HG02885 (cell line): ENCODE measurements at regions not wholly inside any gene's neighbourhood (a gene's known extent, or its start where the extent isn't known, plus 50 kb on each side); places are given as distances from the start of the nearest gene placed in this dataset.
"Not testable (repeated sequence)": the region's sequence is repeated elsewhere in the genome, so short reads cannot be mapped to it uniquely, and the experiment has no call there.

Source experiments
- ATAC-seq: cut with Tn5 transposase; IDR thresholded peaks from one replicate; pipeline ENCODE4 v1.9.1; 2021; ENCODE audit warnings: mild to moderate bottlenecking; ENCODE audit not compliant: unreplicated experiment, poor library complexity

DNA sequence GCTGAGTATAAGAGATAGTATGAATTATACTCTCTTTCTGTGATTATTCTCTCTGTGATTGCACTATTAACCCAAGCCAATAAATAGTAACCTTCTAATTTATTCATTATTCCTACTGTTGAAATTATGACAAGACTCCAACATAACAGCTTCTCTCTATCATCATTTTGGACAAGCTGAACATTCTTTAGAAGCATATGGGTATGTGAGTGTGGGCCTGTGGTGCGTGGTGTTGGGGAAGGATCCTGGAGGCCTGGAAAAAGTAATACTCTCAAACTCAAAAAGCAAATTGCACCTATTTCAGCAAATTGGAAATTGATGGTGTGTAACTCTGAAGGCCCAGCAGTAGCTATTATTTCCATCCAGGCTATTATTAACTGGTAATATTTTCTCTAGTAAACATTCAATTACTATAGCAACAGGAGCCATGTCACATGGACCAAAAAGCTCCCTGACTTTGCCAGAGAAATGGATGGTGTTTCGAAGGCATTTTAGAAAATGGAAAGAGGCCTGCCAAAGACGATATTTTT is 502.8 kb downstream of the LTN1 start:
- ATAC-seq: no peak

DNA sequence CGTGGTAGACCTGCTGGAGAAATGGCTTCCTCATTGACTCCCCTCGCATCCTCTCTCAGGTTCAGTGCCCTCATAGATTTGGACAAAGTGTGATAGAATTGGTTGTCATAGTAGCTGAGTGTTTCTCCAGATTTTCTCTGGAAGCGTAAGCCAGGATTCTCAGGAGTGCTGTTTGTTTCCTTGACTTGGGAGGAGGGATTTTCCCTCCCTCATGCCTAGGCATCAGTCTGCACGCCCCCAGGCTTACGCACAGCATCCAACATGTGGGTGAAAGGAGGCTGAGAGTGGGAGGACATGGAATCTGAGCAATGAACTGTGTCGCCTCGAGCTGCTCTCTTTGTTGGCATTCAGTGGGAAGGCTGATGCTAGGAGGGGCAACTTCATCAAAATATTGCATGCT is 503.5 kb downstream of the LTN1 start:
- ATAC-seq: no peak

DNA sequence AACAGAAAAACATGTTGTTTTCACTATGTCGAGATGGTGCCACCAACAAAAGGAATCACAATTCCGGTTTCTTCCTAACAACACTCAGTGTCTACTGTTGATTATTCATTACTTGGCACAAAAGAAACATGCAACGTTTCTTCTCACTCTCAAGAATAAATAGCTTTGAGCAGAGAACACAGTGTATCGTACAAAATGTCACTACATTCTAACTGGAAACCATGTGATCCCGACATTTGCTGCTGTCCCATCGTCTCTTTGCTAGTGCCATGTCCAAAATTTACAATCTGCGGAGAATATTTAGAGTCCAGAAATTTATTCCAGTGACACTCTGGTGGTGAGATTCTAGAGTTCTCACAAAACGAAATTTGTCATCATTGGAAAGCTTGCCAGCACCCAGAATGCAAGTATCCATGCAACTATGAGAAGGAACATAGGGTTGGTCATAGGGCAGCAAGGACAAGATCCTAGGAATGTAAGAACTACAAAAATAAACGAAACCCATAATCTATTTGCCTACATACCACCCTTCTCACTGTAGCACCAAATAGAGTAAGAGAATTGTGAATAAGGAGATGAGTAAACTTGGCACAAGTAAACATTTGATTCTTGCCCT is 505.1 kb downstream of the LTN1 start:
- ATAC-seq: no peak

DNA sequence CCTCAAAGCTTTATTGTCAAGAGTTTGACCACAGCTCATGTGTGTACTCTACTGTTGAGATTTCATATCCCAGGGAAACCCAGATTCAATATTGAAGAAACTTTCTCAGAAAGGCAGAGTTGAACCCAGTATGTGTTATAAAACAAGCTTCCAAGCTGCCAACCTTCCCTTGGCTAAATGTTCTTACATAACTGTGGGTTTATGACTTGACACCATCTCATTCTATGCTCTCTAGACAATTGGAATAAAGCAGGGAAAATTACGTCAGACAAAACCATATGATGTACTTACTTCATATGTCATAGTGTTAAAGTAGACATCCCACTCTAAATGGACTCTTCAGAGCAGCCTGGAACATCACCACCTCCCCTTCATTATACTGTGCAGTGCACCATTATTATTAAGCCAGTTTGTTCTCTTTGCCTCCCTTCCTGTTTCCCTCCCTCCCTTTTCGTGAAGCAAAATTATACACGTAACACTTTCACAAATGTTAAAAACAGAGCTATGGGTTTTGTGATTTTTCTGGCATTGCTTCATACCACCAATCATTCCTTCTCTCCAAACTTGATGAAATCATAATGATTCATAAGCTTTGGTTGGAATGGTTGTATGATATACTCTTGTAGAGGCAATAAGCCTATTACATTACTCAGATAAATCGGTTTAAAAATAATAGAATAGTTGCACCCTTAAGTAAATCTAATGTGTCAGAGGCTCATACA is 507.2 kb downstream of the LTN1 start:
- ATAC-seq: no peak

DNA sequence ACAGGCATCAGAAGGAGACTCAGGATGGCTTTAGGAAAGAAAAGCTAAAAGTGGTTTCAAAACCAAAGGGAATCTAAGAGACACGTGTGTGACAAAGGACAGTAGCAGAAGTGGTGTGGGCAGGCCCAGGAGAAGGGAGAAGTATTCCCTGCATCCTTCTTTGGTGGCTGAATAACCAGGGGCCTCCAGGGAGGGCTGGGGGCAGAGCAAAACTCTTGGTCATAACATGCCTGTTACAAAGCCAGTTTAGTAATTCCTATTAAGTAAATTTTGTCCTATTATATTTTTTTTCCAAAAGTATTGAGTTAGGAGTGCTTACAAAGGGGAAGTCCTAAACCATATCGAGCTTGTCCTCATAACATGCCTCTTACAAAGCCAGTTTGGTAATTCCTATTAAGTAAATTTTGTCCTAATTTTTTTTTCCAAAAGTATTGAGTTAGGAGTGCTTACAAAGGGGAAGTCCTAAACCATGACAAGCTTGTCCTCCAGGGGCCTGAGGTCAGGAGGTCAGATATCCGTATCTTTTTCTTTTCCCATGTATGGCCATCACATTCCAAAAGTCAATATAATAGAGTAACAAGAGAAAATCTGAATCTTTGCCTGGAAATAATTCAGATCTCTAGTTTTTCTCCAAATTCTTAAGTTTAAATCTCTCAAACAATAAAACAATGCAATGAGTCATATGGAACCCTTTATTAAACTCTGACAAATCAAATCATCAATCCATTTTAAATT is 509.2 kb downstream of the LTN1 start:
- ATAC-seq: no peak

DNA sequence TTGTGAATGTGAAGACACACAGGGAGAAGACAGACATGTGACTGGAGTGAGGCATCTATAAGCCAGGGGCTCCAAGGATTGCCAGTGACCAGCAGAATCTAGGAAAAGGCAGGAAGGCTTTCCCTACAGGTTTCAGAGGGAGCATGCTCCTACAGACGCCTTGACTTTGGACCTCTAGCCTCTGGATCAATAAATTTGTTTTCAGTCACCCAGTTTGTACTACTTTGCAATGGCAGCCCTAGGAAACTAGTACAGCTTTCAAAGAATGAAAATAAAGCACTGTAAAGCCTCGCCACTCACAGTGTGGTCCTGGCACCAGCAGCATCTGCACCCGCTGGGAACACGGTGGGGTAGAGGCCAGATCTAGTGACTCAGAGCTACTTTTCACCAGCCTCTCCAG is 510.0 kb downstream of the LTN1 start:
- no peak for ATAC-seq

DNA sequence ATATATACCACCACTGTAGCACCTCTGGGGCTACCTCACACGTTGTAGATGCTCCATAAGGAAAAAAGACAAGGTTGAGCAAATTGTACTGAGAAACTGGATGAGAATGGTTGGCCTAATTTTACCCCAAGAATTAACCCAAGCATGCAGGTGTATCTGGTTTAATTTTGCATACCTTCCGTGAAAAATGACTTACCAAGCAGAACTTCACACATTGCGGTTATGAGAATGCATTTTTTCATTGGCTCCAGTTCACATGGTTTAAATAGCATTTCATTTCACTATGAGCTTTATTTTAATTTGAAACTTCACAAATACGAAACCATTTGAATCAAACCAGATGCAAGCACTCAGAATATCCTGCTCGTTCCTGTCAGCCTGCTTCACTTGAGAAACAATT is 512.2 kb downstream of the LTN1 start:
- no peak for ATAC-seq

DNA sequence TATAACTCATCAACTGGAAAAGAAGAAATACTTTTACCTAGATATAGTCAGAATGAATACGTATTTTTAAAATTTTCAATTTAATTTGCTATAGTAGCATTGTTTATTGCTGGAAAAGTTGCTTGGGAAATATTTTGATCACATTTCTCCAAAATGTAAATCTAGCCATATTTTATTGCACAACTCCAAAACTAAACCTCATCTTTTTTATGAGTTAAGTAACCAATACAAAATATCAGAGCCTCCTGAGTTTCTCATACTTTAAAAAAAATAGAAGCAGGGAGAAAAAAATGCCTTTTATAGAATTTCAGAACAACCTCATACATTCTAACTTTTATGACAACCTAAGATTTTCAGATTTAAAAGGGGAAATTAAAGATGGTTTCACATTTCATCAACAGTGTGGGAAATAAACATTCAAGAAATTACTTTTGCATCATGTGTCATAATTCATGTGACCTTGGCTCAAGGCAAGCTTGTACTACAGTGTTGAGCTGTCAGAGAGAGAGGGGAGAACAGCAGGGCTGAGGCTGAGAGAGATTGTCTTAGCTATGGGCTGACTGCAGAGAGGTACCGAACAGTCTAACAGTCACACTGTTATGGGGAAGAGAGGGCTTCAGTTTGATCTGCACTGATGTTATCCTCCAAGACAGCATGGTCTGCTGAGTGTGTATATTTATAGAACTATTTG is 519.0 kb downstream of the LTN1 start:
- no peak for ATAC-seq

DNA sequence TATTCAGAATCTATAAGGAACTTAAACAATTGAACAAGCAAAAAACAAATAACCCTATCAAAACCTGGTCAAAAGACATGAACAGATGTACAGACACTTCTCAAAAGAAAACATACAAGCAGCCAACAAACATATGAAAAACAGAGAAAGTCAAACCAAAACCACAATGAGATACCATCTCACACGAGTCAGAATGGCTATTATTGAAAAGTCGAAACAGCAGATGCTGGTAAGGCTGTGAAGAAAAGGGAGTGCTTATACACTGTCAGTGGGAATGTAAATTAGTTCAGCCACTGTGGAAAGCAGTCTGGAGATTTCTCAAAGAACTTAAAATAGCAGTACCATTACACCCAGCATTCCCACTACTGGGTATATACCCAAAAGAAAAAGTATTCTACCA is 520.1 kb downstream of the LTN1 start:
- not testable (repeated sequence) for ATAC-seq

DNA sequence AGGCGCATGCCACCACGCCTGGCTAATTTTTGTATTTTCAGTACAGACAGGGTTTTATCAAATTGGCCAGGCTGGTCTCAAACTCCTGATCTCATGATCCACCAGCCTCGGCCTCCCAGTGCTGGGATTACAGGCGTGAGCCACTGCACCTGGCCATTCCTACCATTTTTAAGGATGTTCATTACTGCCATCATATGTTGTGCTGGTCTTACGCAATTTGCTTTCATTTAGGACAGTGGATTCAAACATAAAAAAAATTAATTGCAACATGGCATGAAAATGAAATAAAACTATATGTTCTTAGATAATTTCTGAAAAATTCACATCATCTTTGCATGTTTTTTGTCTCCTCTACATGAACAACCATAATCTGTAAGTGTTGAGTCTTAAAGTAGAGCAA is 527.7 kb downstream of the LTN1 start:
- ATAC-seq: no peak

DNA sequence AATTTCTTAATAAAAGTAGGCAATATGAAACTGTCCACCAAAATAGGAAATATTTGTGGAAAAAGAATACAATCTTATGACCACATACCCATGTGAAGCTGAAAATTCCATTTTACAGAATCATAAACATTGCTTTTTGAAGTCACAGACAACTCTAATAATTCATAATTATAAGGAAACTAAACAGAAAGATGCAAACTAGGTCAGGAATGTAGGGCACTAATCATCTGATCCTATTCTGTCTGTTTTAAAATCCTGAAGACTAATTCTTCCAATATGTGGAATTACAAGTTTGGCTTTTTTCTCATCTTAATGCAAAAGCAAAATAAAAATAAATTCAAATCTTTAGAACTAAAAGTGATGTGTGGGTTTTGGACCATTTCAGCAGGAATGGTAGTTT is 528.6 kb downstream of the LTN1 start:
- ATAC-seq: no peak

DNA sequence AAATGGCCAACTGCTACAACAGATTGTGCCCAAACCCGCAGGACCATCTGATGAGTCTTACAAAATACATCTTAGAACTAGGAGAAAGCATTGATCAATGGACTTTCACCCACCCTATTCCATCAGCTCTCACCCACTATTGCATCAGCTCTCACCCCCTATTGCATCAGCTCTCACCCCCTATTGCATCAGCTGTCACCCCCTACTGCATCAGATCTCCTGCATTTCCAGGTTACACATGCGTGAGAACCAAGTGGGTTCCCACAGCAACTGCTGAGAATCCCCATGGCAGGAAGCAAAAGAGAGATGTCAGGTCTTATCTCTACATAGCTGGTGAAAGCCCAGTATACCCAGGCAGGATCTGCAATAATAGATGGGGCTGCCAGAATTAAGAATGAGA is 533.5 kb downstream of the LTN1 start:
- ATAC-seq: no peak

DNA sequence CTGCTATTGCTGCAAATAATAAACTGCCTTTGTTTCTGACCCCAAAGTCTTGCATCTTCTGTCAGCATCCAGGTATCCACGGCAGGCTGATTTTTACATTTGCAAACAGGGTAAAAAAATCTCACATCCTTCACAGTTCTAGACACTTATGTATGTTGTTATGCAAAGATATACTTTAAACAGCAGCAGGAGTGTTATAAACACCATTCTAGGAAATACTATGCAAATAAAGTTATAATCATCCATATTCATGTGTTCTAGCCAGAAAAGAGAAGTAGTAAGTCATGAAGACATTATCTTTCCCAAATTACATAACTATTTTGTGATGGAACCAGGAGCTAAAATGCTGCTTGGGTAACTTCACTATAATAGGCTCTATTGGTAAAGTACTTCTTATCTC is 534.2 kb downstream of the LTN1 start:
- ATAC-seq: no peak

DNA sequence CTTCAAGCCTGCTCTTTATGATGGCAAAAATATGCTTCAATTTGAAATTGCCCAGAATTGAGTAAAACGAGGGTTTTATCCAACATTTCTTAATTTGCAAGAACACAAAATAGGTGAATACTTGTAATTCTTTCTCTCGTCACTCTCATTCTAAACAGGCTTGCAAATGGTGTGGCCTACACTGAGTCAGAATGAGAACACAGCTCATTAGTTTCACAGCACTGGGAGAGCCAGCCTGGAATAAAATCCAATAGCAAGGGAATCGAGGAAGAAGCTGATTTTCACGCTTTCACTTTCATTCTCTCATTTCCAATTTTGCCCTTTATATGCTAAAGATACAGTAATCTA is 537.5 kb downstream of the LTN1 start:
- ATAC-seq: no peak

DNA sequence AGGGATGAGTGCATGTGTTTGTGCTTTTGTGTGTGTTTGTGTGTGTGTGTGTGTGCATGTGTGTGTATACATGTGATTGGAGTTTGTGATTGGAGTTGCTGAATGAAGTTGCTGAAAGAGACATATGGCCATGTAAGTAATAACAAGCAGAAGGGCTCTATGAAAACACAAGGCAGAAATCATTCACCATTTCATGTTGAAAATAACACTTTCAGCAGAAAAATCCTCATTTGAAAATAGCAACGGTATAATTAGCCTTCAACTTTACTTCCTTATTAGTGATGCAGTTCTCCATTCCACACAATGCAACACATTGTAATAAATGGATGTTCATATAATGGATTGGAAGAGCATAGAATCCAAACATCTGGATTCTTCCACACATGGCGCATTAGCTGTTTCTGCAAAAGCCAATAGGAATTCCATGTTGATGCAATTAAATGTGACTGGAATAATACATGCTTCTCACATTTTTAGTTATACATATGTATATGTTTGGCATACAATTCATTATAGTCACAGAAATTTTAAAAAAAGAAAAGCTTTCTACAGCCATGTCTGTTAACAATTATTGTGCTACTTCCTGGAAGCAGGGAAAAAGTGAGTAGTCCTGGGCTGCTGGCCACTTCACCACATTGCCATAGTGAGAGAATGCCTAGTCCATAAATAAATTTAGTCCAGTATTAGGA is 538.0 kb downstream of the LTN1 start:
- ATAC-seq: no peak

DNA sequence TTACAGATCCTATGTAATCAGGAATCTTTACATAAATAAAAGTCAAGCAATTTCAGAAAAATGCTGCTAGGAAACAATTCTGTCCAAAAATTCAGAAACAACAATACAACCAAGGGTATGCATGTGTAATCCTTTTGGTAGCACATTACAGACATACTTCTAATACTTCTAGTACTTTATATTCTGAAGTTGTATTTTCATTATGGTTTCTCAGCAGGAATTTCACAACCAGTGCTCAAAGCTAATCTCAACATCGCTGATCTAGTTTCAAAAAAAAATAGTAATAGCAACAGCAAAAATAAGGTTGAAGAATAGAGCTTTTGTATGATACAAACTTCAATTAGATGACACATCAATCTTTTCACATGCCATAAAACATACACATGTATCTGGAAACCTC is 545.2 kb downstream of the LTN1 start:
- ATAC-seq: no peak

DNA sequence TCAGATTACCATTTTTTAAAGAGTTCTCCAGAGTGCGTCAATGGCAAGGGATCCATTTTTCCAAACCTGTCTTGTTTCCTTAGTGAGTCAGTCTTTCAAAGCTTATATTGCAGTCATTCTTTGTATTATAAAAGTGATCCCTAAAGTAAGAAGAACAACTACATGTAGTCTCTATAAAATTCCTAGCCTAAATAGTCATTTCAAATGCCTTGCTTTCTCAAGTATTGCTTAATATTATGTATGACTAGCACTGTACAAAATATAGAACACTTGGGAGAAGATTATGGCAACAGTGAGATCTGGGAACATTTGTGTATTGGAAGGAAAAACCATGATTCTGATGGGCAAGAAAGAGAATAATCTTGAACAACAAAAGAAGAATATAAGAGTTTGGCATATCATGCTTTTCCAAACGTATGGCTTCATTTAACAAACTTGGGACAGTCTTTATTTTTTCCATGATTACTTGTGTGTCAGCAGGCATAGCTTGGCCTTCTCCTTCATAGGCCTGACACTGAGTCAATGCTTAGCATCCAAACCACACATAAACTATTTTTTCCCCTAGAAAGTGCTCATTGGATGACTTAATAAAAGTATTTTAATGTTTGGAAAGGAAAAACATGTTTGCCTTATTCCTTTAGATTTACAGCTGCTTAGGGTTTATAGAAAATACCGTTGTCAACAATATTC is 547.4 kb downstream of the LTN1 start:
- ATAC-seq: no peak

DNA sequence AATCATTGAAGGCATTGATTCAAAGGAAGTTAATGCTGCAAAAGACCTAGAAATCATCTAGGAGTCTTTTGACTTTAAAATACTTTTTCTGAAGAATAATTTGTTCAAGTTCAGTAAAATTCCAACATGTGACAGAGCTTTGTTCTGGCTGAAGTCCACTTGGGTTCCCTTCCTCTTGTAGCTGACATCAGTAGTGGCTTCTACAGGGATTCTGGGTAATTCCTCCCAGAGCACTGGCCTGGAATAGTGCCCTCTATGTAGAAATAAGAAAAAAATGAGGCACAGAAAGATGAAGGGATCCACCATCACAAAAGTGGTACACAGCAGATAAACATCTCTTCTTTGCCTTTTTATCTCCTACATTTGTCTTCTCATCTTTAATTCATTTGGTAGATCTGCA is 548.1 kb downstream of the LTN1 start:
- ATAC-seq: no peak

DNA sequence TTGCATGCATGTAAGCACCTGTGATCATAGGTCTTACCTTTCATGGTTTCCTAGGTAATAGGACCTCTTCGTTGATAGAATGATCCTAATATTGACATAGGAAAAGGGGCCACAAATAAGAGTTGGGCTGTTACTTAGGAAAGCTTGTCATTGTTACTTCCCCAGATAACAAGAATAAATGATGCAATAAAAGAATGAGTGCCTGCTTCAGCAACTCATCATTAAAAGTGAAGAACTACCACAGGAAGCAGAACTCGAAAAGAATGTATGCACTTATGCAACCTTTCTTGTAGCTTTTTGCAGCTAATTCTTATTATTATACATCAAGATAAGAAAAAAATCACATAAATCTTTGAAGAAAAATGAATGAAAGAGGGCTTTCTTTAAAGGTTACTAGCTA is 548.6 kb downstream of the LTN1 start:
- ATAC-seq: no peak

DNA sequence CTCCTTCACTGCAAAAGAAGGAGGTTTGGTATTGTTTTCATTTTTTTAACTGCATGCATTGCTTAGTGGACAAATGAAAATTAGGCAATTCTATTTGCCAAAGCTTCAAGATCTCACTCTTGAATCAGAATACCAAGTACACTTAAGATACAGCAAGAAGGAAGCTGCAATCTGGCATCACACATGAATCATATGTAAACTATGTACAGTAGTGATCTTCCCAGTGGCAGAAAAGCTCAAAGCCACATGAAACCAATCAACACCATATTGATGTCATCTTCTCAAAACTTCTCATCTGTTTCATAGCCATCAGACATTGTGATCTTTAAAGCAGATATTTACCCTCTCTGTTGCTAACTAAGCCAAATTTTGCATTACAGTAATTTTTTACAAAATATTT is 550.1 kb downstream of the LTN1 start:
- no peak for ATAC-seq
